H54 (cell line): ENCODE measurements at regions not wholly inside any gene's neighbourhood (a gene's known extent, or its start where the extent isn't known, plus 50 kb on each side); places are given as distances from the start of the nearest gene placed in this dataset.

ENCODE experiments used
- DNase-seq: peaks from one replicate; pipeline ENCODE4 v3.0.0; 2011; ENCODE audit warnings: low spot score, mixed read lengths; ENCODE audit not compliant: insufficient read length
- FAIRE-seq: peaks from 3 replicates; lab custom pipeline; 2011; peaks lifted over from hg19 to GRCh38; lab: Jason Lieb, UNC
- POLR2A ChIP-seq: IDR thresholded peaks from 2 replicates; pipeline ENCODE4 v1.6.1; 2011; ENCODE audit warnings: low read depth, mild to moderate bottlenecking, low read length

DNA sequence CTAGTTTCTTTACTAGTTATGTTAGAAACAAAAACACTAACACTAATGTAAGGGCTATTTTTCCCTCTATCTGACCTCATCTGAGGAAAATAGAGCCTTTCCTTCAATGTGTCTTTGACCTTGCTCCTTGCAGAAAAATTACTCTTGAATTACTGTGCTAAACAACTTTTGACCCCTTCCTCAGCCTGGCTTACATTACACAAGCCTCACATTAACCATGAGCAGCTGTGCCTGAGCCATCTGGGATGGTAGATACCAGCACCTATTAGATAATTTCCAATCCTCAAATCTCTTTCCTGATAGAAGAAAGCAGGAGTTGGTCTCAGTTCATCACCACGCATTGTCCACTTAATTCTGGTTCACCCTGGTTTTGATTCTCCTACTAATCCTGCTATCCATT lies 134.4 kb upstream of the NCAM1 start:
- DNase-seq (no peak), FAIRE-seq (no peak)
- TF ChIP-seq POLR2A: no peak

DNA sequence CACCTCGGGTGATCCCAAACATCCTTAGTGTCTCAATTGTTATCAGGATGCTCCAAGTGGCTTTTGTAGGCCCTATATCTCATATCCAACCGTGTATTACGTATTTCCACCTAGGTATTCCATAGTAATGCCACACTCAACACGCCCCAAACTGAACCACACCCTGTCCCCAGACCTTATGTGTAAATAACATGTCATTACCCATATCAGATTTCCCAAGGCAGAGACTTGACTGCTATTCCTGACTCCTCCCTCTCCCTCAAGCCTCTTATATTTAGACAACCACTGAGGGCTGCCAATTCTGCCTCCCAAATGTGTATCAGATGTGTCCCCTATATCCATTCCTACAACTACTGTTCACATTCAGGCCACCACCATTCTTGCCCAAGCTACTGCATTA lies 132.8 kb upstream of the NCAM1 start:
- FAIRE-seq: no peak
- DNase-seq: no peak
- no peak for TF ChIP-seq POLR2A

DNA sequence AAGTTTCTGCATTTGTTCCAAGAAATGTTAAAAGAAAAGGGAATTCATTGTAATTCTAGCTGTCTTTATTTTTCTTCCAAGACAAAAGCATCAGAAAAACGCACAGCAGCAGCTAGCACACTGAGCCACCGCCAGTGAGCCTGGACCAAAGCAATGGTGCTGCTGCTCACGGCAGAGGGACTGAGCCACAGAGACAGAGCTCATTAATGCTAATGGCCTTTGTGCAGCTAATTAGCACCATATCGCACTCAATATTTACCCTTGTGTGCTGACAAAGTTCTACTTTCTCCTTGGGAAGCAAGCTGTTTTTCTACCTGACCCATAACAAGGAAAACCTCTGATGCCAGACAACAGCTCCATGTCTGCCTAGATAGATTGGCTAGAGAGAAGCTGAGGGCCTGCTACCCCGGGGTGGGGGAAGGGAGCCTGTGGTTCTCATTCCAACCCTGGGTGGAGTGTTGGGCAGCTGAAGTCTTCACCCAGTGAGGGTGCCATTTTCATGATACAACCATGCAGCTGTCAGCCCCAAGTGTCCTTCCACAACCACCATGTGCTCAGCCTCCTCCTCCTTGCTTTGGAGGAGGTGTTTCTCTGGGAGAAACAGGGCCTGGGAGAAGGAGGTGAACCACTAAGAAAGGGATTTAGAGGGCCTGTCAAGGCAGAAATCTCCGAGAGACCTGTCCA lies 131.1 kb upstream of the NCAM1 start:
- DNase-seq (no peak), FAIRE-seq (no peak)
- no peak for TF ChIP-seq POLR2A

DNA sequence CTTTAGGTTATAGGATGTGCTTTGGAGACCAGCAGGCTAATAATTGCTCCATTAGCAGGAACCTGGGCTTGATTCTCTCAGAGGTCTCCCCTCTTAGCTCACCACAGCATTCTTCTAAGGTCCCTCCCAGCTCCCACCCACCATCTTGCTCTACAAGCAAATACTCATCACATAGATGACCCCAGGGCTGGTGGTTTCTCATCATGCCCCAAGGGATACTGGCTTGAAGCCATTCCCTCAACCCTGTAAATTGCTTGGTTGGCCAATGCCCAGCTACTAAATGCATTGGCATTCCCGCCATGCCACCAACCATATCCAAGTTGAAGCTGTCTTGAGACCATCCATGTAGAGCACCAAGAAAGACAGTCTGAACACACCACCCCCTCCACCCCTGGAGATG lies 130.2 kb upstream of the NCAM1 start:
- no peak for TF ChIP-seq POLR2A
- DNase-seq (no peak), FAIRE-seq (no peak)

DNA sequence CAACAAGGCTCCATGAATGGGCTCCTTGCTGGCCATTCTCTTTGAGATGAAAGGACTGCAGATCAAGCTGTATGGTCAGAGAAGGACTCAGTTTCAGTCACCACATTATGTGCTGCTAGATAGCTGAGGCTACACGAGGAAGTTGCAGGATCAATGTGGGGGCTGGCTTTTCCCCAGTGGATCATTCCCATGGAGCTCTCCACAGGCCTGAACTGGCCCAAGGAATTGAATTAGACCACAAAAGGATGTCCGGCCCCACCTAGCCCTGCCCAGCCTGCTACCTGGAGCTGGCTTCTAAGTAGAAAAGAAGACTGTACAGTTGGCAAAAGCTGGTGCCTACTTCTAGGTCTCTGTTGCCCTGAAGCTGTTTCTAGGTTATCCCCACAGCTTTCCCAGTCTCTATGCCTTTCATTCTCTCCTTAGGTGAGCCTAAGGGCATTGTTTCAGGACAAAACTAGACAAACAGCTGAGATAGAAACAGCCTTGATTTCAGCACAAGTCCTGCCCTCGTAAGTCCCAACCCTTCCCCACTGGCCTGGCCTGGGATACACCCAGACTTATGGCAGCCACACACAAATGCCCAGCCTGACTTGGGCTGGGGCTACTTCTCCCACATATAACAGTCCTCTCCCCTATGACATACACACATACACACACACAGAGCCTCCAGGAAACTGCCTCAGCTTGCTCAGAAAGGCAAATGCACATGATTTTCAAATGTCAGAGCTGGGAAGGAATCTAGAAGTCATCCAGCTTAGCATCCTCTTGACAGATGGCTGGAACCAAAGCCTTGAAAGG lies 129.1 kb upstream of the NCAM1 start:
- no peak for TF ChIP-seq POLR2A
- no peak for FAIRE-seq
- no peak for DNase-seq

DNA sequence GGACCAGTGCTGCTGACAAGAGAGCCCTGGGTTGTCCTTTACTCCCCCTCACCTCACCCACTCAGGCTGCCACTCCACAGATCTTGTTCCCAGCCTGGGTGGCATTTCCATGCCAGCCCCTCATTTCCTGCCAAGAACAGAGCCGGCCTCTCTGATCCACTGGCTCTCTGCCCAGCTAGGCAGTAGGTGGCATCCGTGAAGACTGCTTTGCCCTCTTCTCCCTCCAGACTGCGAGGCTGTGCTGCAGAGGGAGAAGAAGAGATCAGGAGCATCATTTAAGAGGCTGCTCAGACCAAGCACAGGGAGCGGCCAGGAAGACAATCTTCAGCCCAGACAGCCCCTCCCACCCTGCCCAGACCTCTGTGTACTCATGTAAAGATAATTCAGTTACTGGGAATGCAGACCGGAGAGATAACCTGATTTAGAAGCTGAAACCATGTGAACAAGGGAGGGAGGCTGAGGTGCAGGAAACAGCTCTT lies 126.9 kb upstream of the NCAM1 start:
- FAIRE-seq: no peak
- no peak for DNase-seq
- no peak for TF ChIP-seq POLR2A

DNA sequence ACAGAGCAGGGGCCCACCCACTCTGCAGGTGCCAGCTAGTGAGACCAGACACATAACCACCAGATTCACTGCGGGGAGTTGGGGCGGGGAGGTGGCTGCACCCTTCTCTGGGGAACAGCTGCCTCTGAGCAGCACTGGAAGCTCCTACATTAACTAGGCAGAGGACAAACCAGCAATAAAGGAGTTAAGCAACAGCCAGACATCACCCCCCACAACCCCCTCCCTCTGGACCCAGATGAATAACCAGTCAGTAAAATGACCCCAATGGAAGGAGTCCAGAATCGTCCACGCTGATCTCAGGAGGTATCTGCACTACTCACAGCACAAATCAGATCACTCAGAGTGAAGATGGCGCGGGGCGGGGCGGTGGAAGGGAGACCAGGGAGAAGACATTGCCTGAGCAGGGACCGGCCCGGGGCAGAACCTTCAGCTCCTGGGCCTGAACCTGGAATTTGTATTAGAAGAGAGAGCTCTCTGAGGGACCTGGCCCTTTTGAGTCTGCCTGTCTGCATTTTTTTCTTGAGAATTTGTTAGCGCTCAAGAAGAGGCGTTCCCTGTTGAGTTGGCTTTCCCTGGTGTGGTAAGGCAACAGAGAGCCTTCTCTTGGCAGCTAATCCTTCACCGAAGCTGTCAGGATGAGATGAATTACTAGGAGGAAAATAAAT lies 125.5 kb upstream of the NCAM1 start:
- DNase-seq (no peak), FAIRE-seq (no peak)
- TF ChIP-seq POLR2A: no peak

DNA sequence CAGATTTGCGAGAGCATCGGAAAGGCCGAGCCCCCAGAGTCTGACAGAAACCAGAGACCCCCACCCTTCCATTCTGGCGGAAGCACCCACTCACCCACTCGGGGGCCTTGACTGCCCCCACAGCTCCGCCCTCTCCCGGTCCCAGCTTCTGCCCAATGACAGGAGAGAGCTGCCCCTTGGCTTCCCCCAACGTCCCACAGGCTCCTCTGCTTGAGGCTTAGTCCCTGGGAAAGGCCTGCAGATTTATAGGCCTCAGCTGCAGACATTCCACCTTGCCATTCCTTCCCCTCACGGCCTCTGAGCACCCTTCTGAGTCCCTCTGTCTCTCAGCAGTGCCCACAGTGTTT lies 125.0 kb upstream of the NCAM1 start:
- DNase-seq (no peak), FAIRE-seq (no peak)
- TF ChIP-seq POLR2A: no peak

DNA sequence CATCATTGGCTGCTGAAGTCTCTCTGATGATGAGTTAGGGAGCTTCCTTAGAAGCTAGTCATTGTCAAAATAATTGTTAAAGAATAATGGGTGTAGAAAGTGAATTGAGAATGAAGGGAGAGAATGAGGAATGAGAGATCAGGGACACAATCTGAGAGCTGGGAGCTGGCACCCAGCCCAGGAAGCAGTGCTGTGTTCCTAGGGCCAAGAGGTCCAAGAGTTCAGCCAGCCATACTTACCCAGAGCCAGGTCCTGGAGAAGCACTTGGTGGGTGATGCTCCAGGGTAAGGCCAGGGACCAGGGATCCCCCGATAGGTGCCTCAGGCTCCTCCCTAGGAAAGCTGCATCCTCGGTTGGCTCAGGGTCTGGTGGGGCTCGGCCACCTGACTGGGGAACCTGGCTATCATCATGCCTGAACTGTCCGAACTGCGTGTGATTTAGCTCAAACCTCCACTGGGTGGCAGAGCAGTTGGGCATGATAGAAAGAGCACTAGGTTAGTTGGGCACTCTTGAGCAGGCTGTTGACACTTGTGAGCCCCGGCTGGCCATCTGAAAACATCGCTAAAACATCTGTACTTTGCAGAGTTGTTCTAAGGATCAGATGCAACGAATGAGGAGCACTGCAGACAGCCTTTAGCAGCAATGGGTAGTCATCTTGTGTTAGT lies 123.9 kb upstream of the NCAM1 start:
- no peak for DNase-seq
- no peak for FAIRE-seq
- no peak for TF ChIP-seq POLR2A

DNA sequence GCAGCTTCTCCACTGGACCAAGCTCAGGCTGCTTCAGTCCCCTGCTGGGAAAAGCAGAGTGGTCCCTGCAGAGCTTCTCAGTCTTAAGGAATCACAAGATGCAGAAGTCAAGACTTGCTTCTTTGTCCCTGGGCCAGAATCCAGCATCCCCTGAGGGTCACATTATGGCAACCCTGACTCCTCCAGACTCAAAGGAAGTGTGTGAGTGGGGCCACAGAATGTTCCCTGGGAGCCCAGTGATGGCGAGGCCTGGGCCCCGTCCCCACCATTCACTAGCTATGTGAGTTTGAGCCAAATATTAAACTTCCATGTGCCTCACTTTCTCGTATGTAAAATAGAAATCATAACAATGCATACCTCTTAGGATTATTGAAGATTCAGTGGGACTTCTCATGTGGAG lies 122.2 kb upstream of the NCAM1 start:
- DNase-seq (no peak), FAIRE-seq (no peak)
- no peak for TF ChIP-seq POLR2A

DNA sequence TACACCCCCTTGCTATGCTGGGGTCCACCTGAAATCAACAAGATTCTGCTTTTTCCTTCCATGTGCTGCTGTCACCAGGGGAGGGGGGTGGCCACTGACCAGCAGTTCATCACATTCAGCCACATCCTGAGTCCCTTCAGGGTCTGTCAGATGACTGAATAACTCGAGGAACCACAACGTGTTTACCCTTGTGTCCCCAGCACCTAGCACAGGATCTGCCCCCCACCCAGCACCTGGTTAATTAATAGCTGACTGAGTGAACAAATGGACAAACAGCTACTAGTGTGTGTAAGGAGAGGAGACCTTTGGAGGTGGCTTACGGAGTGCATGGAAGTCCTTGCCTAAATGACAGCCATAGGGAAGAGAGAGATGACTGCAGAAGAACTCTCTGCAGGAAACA lies 119.5 kb upstream of the NCAM1 start:
- TF ChIP-seq POLR2A: no peak
- DNase-seq: no peak
- no peak for FAIRE-seq

DNA sequence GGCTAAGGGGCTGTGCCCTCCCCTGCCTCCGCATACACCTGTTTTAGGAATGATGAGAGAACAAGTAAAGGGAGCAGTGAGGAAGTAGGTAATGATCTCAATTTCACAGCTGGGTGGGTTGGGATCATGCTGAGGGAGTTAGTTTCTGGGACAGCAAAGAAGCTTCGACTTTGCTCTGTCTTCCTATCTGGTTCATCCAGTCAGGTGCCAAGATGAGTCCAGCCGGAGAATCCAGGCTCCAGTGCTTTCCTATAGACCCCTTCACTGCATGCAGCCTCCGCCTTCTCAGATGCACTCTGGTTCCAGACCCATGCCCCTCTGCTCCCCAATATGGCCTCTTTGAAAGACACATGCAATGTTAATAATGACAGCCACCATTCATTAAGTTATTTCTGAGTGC lies 119.1 kb upstream of the NCAM1 start:
- FAIRE-seq: no peak
- no peak for TF ChIP-seq POLR2A
- DNase-seq: no peak

DNA sequence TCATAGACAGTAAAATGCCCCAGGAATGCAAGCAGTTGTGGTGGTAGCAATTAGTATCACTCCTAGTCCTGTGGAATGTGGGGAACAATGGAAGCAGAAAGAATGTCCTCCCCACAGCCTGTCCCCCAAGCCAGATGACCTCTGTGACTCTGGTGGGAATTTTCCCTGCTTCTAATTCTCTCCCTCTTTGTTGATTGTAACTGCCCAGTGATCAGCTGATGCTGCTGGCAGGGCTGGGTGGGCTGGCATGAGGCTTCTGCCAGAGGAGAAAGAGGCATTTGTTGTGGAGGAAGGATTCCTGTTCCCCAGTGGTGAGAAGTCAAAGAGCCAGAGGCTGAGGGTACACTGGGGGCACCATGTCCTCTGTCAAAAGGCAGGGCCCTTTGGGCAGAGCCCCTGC lies 116.7 kb upstream of the NCAM1 start:
- no peak for TF ChIP-seq POLR2A
- FAIRE-seq: no peak
- DNase-seq: no peak

DNA sequence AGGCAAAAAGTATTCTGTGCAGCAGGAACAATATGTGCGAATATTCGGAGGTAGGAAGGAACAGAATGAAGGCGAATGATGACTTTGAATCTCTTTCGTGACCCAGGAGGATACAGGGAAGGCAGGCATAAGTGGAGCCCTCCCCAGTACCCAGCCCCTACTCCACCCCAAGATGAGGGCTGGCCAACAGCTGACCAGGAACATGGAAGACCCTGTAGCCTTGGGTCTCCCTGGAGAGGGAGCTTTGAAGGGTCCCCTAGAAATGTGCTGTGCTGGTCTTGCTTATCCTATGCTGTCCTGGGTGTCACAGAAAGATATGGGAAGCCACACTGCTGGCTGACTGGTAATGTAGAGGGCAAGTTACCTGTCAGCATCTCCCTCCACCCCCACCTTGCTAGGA lies 113.7 kb upstream of the NCAM1 start:
- FAIRE-seq (no peak), DNase-seq (no peak)
- TF ChIP-seq POLR2A: no peak
